HS-5 (cell line): ENCODE measurements at regions not wholly inside any gene's neighbourhood (a gene's known extent, or its start where the extent isn't known, plus 50 kb on each side); places are given as distances from the start of the nearest gene placed in this dataset.
"Not testable (repeated sequence)": the region's sequence is repeated elsewhere in the genome, so short reads cannot be mapped to it uniquely, and the experiment has no call there.

Experiments used
- DNase-seq: peaks from one replicate; pipeline ENCODE4 v3.0.0-alpha.2; 2012; ENCODE audit warnings: low read depth

GRCh38 chr5:101743000-101743399, 553.1 kb downstream of the SLCO4C1 start:
- DNase-seq: not testable (repeated sequence)

GRCh38 chr5:101728933-101729332, 567.2 kb downstream of the SLCO4C1 start:
- no peak for DNase-seq

GRCh38 chr5:101721543-101721942, 574.5 kb downstream of the SLCO4C1 start:
- no peak for DNase-seq

GRCh38 chr5:101720033-101720432, 576.1 kb downstream of the SLCO4C1 start:
- DNase-seq: no peak

- DNase-seq: no peak
Measured at GRCh38 chr5:101717721-101718120, 578.4 kb downstream of the SLCO4C1 start.

- DNase-seq: no peak
Measured at GRCh38 chr5:101716941-101717340, 579.1 kb downstream of the SLCO4C1 start.

GRCh38 chr5:101715790-101716189, 580.3 kb downstream of the SLCO4C1 start:
- DNase-seq: not testable (repeated sequence)

GRCh38 chr5:101689306-101689705, 606.8 kb downstream of the SLCO4C1 start:
- no peak for DNase-seq

GRCh38 chr5:101688156-101688555, 607.9 kb downstream of the SLCO4C1 start:
- no peak for DNase-seq

GRCh38 chr5:101687349-101687985, 608.6 kb downstream of the SLCO4C1 start:
- DNase-seq: no peak

GRCh38 chr5:101686536-101687157, 609.4 kb downstream of the SLCO4C1 start:
- DNase-seq: no peak

- DNase-seq: no peak
Measured at GRCh38 chr5:101679816-101680215, 616.3 kb downstream of the SLCO4C1 start.

- peak; percentile 42 for DNase-seq
Measured at GRCh38 chr5:101678481-101679193, 617.4 kb downstream of the SLCO4C1 start.

- DNase-seq: no peak
Measured at GRCh38 chr5:101677961-101678360, 618.1 kb downstream of the SLCO4C1 start.

GRCh38 chr5:101676646-101677045, 619.4 kb downstream of the SLCO4C1 start:
- DNase-seq: no peak

GRCh38 chr5:101675510-101676219, 620.4 kb downstream of the SLCO4C1 start:
- no peak for DNase-seq

GRCh38 chr5:101673120-101673519, 623.0 kb downstream of the SLCO4C1 start:
- no peak for DNase-seq

- no peak for DNase-seq
Measured at GRCh38 chr5:101664071-101664791, 631.9 kb downstream of the SLCO4C1 start.

GRCh38 chr5:101663543-101663942, 632.5 kb downstream of the SLCO4C1 start:
- no peak for DNase-seq

GRCh38 chr5:101662263-101662662, 633.8 kb downstream of the SLCO4C1 start:
- no peak for DNase-seq

- DNase-seq: no peak
Measured at GRCh38 chr5:101658433-101658832, 637.7 kb downstream of the SLCO4C1 start.

GRCh38 chr5:101653996-101654395, 642.1 kb downstream of the SLCO4C1 start:
- no peak for DNase-seq
